Panc1 (cell line): ENCODE measurements at regions not wholly inside any gene's neighbourhood (a gene's known extent, or its start where the extent isn't known, plus 50 kb on each side); places are given as distances from the start of the nearest gene placed in this dataset.

Source experiments
- POLR2AphosphoS5 ChIP-seq: IDR thresholded peaks from 2 replicates; pipeline ENCODE4 v1.6.1; 2012; ENCODE audit warnings: mild to moderate bottlenecking, low read depth, low read length, moderate library complexity
- SIN3A ChIP-seq: IDR thresholded peaks from 2 replicates; pipeline ENCODE4 v1.6.1; 2012; ENCODE audit warnings: low read depth, mild to moderate bottlenecking, low read length, moderate library complexity, borderline replicate concordance; ENCODE audit not compliant: insufficient read depth
- TCF7L2 ChIP-seq: IDR thresholded peaks from 2 replicates; pipeline ENCODE4 v1.6.1; 2011; ENCODE audit warnings: mild to moderate bottlenecking, low read depth, low read length, inconsistent platforms
- TF ChIP-seq, protein P1 (sequence below): fragments of 450-650 bp; IDR thresholded peaks from 2 replicates; pipeline ENCODE4 v1.5.1; 2017; ENCODE audit warnings: mild to moderate bottlenecking
- TF ChIP-seq, protein P2 (sequence below), 2 experiments: IDR thresholded peaks; 2 replicates each; pipeline ENCODE4 v1.6.1; 2011 to 2012; ENCODE audit warnings: low read depth in 2 of 2, control low read depth in 1 of 2, low read length in 1 of 2, mild to moderate bottlenecking in 1 of 2, moderate library complexity in 1 of 2; ENCODE audit not compliant: insufficient read depth in 1 of 2

- TF ChIP-seq, protein P1, sequence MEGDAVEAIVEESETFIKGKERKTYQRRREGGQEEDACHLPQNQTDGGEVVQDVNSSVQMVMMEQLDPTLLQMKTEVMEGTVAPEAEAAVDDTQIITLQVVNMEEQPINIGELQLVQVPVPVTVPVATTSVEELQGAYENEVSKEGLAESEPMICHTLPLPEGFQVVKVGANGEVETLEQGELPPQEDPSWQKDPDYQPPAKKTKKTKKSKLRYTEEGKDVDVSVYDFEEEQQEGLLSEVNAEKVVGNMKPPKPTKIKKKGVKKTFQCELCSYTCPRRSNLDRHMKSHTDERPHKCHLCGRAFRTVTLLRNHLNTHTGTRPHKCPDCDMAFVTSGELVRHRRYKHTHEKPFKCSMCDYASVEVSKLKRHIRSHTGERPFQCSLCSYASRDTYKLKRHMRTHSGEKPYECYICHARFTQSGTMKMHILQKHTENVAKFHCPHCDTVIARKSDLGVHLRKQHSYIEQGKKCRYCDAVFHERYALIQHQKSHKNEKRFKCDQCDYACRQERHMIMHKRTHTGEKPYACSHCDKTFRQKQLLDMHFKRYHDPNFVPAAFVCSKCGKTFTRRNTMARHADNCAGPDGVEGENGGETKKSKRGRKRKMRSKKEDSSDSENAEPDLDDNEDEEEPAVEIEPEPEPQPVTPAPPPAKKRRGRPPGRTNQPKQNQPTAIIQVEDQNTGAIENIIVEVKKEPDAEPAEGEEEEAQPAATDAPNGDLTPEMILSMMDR = no peak
- no peak for TF ChIP-seq SIN3A
- TF ChIP-seq, protein P2, sequence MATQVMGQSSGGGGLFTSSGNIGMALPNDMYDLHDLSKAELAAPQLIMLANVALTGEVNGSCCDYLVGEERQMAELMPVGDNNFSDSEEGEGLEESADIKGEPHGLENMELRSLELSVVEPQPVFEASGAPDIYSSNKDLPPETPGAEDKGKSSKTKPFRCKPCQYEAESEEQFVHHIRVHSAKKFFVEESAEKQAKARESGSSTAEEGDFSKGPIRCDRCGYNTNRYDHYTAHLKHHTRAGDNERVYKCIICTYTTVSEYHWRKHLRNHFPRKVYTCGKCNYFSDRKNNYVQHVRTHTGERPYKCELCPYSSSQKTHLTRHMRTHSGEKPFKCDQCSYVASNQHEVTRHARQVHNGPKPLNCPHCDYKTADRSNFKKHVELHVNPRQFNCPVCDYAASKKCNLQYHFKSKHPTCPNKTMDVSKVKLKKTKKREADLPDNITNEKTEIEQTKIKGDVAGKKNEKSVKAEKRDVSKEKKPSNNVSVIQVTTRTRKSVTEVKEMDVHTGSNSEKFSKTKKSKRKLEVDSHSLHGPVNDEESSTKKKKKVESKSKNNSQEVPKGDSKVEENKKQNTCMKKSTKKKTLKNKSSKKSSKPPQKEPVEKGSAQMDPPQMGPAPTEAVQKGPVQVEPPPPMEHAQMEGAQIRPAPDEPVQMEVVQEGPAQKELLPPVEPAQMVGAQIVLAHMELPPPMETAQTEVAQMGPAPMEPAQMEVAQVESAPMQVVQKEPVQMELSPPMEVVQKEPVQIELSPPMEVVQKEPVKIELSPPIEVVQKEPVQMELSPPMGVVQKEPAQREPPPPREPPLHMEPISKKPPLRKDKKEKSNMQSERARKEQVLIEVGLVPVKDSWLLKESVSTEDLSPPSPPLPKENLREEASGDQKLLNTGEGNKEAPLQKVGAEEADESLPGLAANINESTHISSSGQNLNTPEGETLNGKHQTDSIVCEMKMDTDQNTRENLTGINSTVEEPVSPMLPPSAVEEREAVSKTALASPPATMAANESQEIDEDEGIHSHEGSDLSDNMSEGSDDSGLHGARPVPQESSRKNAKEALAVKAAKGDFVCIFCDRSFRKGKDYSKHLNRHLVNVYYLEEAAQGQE (IDR thresholded peaks at IDR 0.05; ENCODE audit: insufficient read depth in 1 of 2, low read depth in 2 of 2, low read length in 1 of 2) = no peak
- no peak for TF ChIP-seq TCF7L2
- no peak for TF ChIP-seq POLR2AphosphoS5
These were observed 390.3 kb downstream of the SHANK2 start for GRCh38 chr11:70862093-70862492.
